ENCODE measurements at regions not wholly inside any gene's neighbourhood (a gene's known extent, or its start where the extent isn't known, plus 50 kb on each side); places are given as distances from the start of the nearest gene placed in this dataset.

DNA sequence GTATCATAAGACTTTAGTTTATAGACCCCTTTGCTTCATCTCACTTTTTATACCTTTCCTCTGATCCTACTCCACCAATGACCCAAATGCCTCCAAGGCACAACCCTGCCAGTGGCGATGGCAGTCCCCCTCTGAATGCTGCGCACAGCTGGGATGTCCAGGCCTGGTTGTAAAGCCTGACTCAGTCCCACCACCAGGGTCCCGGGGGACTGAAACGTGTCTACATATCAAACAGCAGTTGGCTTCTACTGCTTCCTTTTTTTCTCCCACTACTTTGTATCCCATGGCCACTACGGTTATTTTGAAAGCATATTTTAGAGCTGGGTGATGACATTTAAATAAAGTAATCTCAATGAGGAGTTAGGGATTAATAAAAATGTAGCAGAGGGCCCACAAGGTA lies 329.8 kb upstream of the PSMD7 start:
- H2AFZ ChIP-seq (ENCODE audit: low read length) = no peak overlapping the region
- no peak overlapping the region for H3K9ac ChIP-seq (ENCODE audit: insufficient read depth, low read depth, low read length)
- TF ChIP-seq AGO1 (IDR thresholded peaks at IDR 0.05; ENCODE audit: low read depth, low read length, poor library complexity, severe bottlenecking) (no peak), HCFC1 (IDR thresholded peaks at IDR 0.05; ENCODE audit: low read depth, low read length) (no peak), SIX1 (CRISPR knock-in tag; IDR thresholded peaks at IDR 0.05; ENCODE audit: borderline replicate concordance) (no peak), MTA1 (CRISPR knock-in tag; IDR thresholded peaks at IDR 0.05; ENCODE audit: borderline replicate concordance) (no peak), MAFK (conservative IDR thresholded peaks at IDR 0.05 in 1 of 2, IDR thresholded peaks at IDR 0.05 in 1 of 2; ENCODE audit: low read length in 2 of 2) (no peak), EED (CRISPR knock-in tag; IDR thresholded peaks at IDR 0.05) (no peak), ZNF792 (CRISPR knock-in tag; IDR thresholded peaks at IDR 0.05) (no peak), PLRG1 (conservative IDR thresholded peaks at IDR 0.05) (no peak), CBX2 (IDR thresholded peaks at IDR 0.05; ENCODE audit: low read depth, low read length) (no peak), CBX2 (CRISPR knock-in tag; IDR thresholded peaks at IDR 0.05; ENCODE audit: low read depth) (no peak)
- H3K9me3 ChIP-seq (ENCODE audit: low read length) = 0 out of 2 replicates have a peak, but pooled peaks cover 4% of the 10 kb centered on the region
- POLR2A ChIA-PET = no interaction called here
- WGBS (ENCODE audit: low lambda C conversion rate) = 5% methylated on average over 5 of the region's 5 CpGs
- H3K4me1 ChIP-seq (ENCODE audit: insufficient read depth, low read length) = no peaks in the 10 kb centered on the region
- no TSS peak for BruUV-seq (replicated peaks)
- H3K27ac ChIP-seq (ENCODE audit: extremely low read length, insufficient read depth, low read length) = no peak overlapping the region
- FAIRE-seq = no peak
- DNase-seq (ENCODE audit: low spot score) = no peak
- H3K4me3 ChIP-seq (replicated peaks in 1 of 3; ENCODE audit: insufficient read depth in 1 of 3, low read depth in 2 of 3, low read length in 3 of 3) = no peak overlapping the region
- H3K79me2 ChIP-seq (ENCODE audit: insufficient read depth, low read length) = no peaks in the 10 kb centered on the region
- in situ Hi-C loops (cut with HindIII; ENCODE audit: extremely low pct_ligation_motif_present, low pct_unique_long_range_greater_than_20kb) (no loop called here), intact Hi-C loops (cut with micrococcal nuclease; ENCODE audit: unreplicated experiment) (no loop called here)
- no peaks in the 10 kb centered on the region for H3K36me3 ChIP-seq (replicated peaks in 1 of 2; ENCODE audit: control insufficient read depth in 1 of 2, insufficient read depth in 2 of 2, low read length in 2 of 2)
- no peak for ATAC-seq
- no peak overlapping the region for H3K4me2 ChIP-seq (ENCODE audit: low read depth, low read length)
- no peaks in the 10 kb centered on the region for H4K20me1 ChIP-seq (ENCODE audit: insufficient read depth, low read length)
- H3K27me3 ChIP-seq (ENCODE audit: control insufficient read depth in 1 of 2, insufficient read depth in 2 of 2, low read length in 2 of 2) = peaks cover 0 to 11% of the 10 kb centered on the region in 2 experiments; a peak in 2 of 5 replicates
- CTCF ChIA-PET (ENCODE audit: low intra/inter-chr PET ratio, low total read pairs) = no interaction called here

DNA sequence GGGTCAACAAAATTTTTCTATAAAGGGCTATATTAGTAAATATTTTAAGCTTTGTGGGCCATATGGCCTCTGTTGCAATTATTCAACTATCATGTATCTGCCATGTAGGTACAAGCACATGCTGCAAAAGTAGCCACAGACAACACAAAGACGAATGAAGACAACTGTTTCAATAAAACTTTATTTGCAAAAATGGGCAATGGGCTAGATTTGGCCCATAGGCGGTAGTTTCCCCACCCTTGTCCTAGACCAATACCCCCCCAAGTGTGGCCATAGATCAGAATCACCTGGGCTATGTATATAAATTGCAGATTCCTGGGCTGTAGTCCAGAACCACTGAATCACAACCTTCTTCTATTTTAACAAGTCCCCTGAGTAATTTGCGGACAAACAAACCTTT lies 331.0 kb upstream of the PSMD7 start:
- H3K27ac ChIP-seq (ENCODE audit: extremely low read length, insufficient read depth, low read length) = no peak overlapping the region
- ChIA-PET CTCF (ENCODE audit: low intra/inter-chr PET ratio, low total read pairs) (no interaction called here), POLR2A (no interaction called here)
- WGBS (ENCODE audit: low lambda C conversion rate) = 0% methylated on average over 3 of the region's 3 CpGs
- peaks cover 0 to 6% of the 10 kb centered on the region in 2 experiments; a peak in 2 of 5 replicates for H3K27me3 ChIP-seq (ENCODE audit: control insufficient read depth in 1 of 2, insufficient read depth in 2 of 2, low read length in 2 of 2)
- ATAC-seq = no peak
- H4K20me1 ChIP-seq (ENCODE audit: insufficient read depth, low read length) = no peaks in the 10 kb centered on the region
- H2AFZ ChIP-seq (ENCODE audit: low read length) = no peak overlapping the region
- in situ Hi-C loops (cut with HindIII; ENCODE audit: extremely low pct_ligation_motif_present, low pct_unique_long_range_greater_than_20kb) (no loop called here), intact Hi-C loops (cut with micrococcal nuclease; ENCODE audit: unreplicated experiment) (no loop called here)
- no peaks in the 10 kb centered on the region for H3K4me1 ChIP-seq (ENCODE audit: insufficient read depth, low read length)
- H3K9ac ChIP-seq (ENCODE audit: insufficient read depth, low read depth, low read length) = no peak overlapping the region
- no peak overlapping the region for H3K4me3 ChIP-seq (replicated peaks in 1 of 3; ENCODE audit: insufficient read depth in 1 of 3, low read depth in 2 of 3, low read length in 3 of 3)
- DNase-seq (ENCODE audit: low spot score) = no peak
- BruUV-seq (replicated peaks) = no TSS peak
- no peak for FAIRE-seq
- H3K36me3 ChIP-seq (replicated peaks in 1 of 2; ENCODE audit: control insufficient read depth in 1 of 2, insufficient read depth in 2 of 2, low read length in 2 of 2) = no peaks in the 10 kb centered on the region
- H3K9me3 ChIP-seq (ENCODE audit: low read length) = 0 out of 2 replicates have a peak, but pooled peaks cover 4% of the 10 kb centered on the region
- H3K4me2 ChIP-seq (ENCODE audit: low read depth, low read length) = no peak overlapping the region
- no peaks in the 10 kb centered on the region for H3K79me2 ChIP-seq (ENCODE audit: insufficient read depth, low read length)
- TF ChIP-seq, protein P1, sequence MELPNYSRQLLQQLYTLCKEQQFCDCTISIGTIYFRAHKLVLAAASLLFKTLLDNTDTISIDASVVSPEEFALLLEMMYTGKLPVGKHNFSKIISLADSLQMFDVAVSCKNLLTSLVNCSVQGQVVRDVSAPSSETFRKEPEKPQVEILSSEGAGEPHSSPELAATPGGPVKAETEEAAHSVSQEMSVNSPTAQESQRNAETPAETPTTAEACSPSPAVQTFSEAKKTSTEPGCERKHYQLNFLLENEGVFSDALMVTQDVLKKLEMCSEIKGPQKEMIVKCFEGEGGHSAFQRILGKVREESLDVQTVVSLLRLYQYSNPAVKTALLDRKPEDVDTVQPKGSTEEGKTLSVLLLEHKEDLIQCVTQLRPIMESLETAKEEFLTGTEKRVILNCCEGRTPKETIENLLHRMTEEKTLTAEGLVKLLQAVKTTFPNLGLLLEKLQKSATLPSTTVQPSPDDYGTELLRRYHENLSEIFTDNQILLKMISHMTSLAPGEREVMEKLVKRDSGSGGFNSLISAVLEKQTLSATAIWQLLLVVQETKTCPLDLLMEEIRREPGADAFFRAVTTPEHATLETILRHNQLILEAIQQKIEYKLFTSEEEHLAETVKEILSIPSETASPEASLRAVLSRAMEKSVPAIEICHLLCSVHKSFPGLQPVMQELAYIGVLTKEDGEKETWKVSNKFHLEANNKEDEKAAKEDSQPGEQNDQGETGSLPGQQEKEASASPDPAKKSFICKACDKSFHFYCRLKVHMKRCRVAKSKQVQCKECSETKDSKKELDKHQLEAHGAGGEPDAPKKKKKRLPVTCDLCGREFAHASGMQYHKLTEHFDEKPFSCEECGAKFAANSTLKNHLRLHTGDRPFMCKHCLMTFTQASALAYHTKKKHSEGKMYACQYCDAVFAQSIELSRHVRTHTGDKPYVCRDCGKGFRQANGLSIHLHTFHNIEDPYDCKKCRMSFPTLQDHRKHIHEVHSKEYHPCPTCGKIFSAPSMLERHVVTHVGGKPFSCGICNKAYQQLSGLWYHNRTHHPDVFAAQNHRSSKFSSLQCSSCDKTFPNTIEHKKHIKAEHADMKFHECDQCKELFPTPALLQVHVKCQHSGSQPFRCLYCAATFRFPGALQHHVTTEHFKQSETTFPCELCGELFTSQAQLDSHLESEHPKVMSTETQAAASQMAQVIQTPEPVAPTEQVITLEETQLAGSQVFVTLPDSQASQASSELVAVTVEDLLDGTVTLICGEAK (IDR thresholded peaks at IDR 0.05) = no peak
- TF ChIP-seq, protein P1 (CRISPR knock-in tag; IDR thresholded peaks at IDR 0.05) = peak; percentile 52; the same call in 1 of the 2 replicates
- no peak for TF ChIP-seq ZNF569 (CRISPR knock-in tag; IDR thresholded peaks at IDR 0.05; ENCODE audit: borderline replicate concordance)

All from HepG2 (cell line).